WTC11 (cell line): ENCODE measurements at regions not wholly inside any gene's neighbourhood (a gene's known extent, or its start where the extent isn't known, plus 50 kb on each side); places are given as distances from the start of the nearest gene placed in this dataset.

Source experiments
- ATAC-seq: fragments of 200-7000 bp; cut with Tn5 transposase; 2 replicates; pipeline ENCODE4 v1.10.0; 2021; ENCODE audit warnings: mild to moderate bottlenecking, moderate library complexity
- CTCF ChIA-PET: fragments of 300-600 bp; sonication (Branson Sonifier 250); formaldehyde crosslinking; loops from one replicate; lab custom pipeline; 2021; ENCODE audit warnings: antibody characterized with exemption; lab: Charles Lee
- POLR2A ChIA-PET: fragments of 350-600 bp; sonication (Branson Sonifier 250); formaldehyde crosslinking; loops from one replicate; lab custom pipeline; 2021; ENCODE audit warnings: antibody characterized with exemption; lab: Charles Lee
- DNase-seq: peaks from one replicate; pipeline ENCODE4 v3.0.0; 2021; ENCODE audit warnings: low spot score
- H3K27ac Mint-ChIP-seq: 2 replicates; pipeline ENCODE4 v1.8.0; 2021; ENCODE audit warnings: mixed read lengths
- H3K27me3 Mint-ChIP-seq: 2 replicates; pipeline ENCODE4 v1.8.0; 2021; ENCODE audit warnings: low read depth, mild to moderate bottlenecking, moderate library complexity, mixed read lengths
- H3K36me3 Mint-ChIP-seq: 2 replicates; pipeline ENCODE4 v1.8.0; 2021; ENCODE audit warnings: mixed read lengths
- H3K4me1 Mint-ChIP-seq: 2 replicates; pipeline ENCODE4 v1.8.0; 2022; ENCODE audit warnings: mixed read lengths
- H3K4me3 Mint-ChIP-seq: 2 replicates; pipeline ENCODE4 v1.8.0; 2021; ENCODE audit warnings: mild to moderate bottlenecking, moderate library complexity, mixed read lengths
- H3K9me3 Mint-ChIP-seq: 2 replicates; pipeline ENCODE4 v1.8.0; 2021; ENCODE audit warnings: mixed read lengths
- ATF1 ChIP-seq: sonication (generic); formaldehyde crosslinking; IDR thresholded peaks from 2 replicates; pipeline ENCODE4 v1.8.1; 2023; ENCODE audit warnings: mild to moderate bottlenecking, moderate library complexity, missing genetic modification reagents
- EMX1 ChIP-seq: fragments of 250-450 bp; sonication (Bioruptor Pico); IDR thresholded peaks from 2 replicates; pipeline ENCODE4 v1.8.0; 2021; ENCODE audit warnings: mild to moderate bottlenecking
- GRHL2 ChIP-seq: fragments of 250-450 bp; sonication (Bioruptor Pico); IDR thresholded peaks from 2 replicates; pipeline ENCODE4 v1.8.0; 2022; ENCODE audit warnings: mild to moderate bottlenecking, moderate library complexity; ENCODE audit not compliant: insufficient replicate concordance, severe bottlenecking
- JAZF1 ChIP-seq: fragments of 250-450 bp; sonication (Bioruptor Pico); IDR thresholded peaks from 2 replicates; pipeline ENCODE4 v1.9.0; 2021; ENCODE audit warnings: moderate library complexity, mild to moderate bottlenecking, inconsistent platforms
- KAT7 ChIP-seq: sonication (generic); formaldehyde crosslinking; IDR thresholded peaks from 2 replicates; pipeline ENCODE4 v1.8.1; 2023; ENCODE audit warnings: missing genetic modification reagents, mild to moderate bottlenecking, borderline replicate concordance
- MXD4 ChIP-seq: fragments of 250-450 bp; sonication (Bioruptor Pico); IDR thresholded peaks from 2 replicates; pipeline ENCODE4 v1.8.0; 2021; ENCODE audit warnings: mild to moderate bottlenecking, moderate library complexity, borderline replicate concordance
- NR2C2 ChIP-seq: sonication (generic); formaldehyde crosslinking; IDR thresholded peaks from 2 replicates; pipeline ENCODE4 v1.8.0; 2022; ENCODE audit warnings: mild to moderate bottlenecking, missing genetic modification reagents
- SMAD4 ChIP-seq: sonication (generic); formaldehyde crosslinking; IDR thresholded peaks from 2 replicates; pipeline ENCODE4 v1.8.0; 2022; ENCODE audit warnings: mild to moderate bottlenecking, missing genetic modification reagents
- ZNF121 ChIP-seq: sonication (generic); formaldehyde crosslinking; IDR thresholded peaks from 2 replicates; pipeline ENCODE4 v1.8.0; 2023; ENCODE audit warnings: missing genetic modification reagents
- ZNF138 ChIP-seq: sonication (generic); formaldehyde crosslinking; conservative IDR thresholded peaks from 2 replicates; pipeline ENCODE4 v1.8.1; 2022; ENCODE audit warnings: mild to moderate bottlenecking, moderate library complexity, missing genetic modification reagents
- ZNF416 ChIP-seq: fragments of 250-450 bp; sonication (Bioruptor Pico); IDR thresholded peaks from 2 replicates; pipeline ENCODE4 v1.9.0; 2021; ENCODE audit warnings: mild to moderate bottlenecking, inconsistent platforms
- TF ChIP-seq, protein P1 (sequence below): sonication (generic); formaldehyde crosslinking; IDR thresholded peaks from 2 replicates; pipeline ENCODE4 v1.8.1; 2022; ENCODE audit warnings: low read depth, missing genetic modification reagents, borderline replicate concordance
- TF ChIP-seq, protein P2 (sequence below): sonication (generic); formaldehyde crosslinking; IDR thresholded peaks from 2 replicates; pipeline ENCODE4 v1.8.0; 2022; ENCODE audit warnings: missing genetic modification reagents
- TF ChIP-seq, protein P3 (sequence below): fragments of 250-450 bp; sonication (Bioruptor Pico); IDR thresholded peaks from 2 replicates; pipeline ENCODE4 v1.9.0; 2021; ENCODE audit warnings: mild to moderate bottlenecking
- TF ChIP-seq, protein P4 (sequence below): fragments of 250-450 bp; sonication (Bioruptor Pico); IDR thresholded peaks from 2 replicates; pipeline ENCODE4 v2.1.2; 2022; ENCODE audit warnings: mild to moderate bottlenecking, moderate library complexity
- TF ChIP-seq, protein P5 (sequence below): sonication (generic); formaldehyde crosslinking; IDR thresholded peaks from 2 replicates; pipeline ENCODE4 v1.8.1; 2023; ENCODE audit warnings: mild to moderate bottlenecking, moderate library complexity, missing genetic modification reagents
- TF ChIP-seq, protein P6 (sequence below): sonication (generic); formaldehyde crosslinking; IDR thresholded peaks from 2 replicates; pipeline ENCODE4 v1.8.0; 2022; ENCODE audit warnings: mild to moderate bottlenecking, missing genetic modification reagents
- TF ChIP-seq, protein P7 (sequence below): fragments of 250-450 bp; sonication (Bioruptor Pico); IDR thresholded peaks from 2 replicates; pipeline ENCODE4 v1.8.0; 2021; ENCODE audit warnings: mild to moderate bottlenecking
- TF ChIP-seq, protein P8 (sequence below): sonication (generic); formaldehyde crosslinking; IDR thresholded peaks from 2 replicates; pipeline ENCODE4 v1.8.1; 2023; ENCODE audit warnings: mild to moderate bottlenecking, missing genetic modification reagents, moderate library complexity
- TF ChIP-seq, protein P9 (sequence below): sonication (generic); formaldehyde crosslinking; IDR thresholded peaks from 2 replicates; pipeline ENCODE4 v1.8.1; 2022; ENCODE audit warnings: mild to moderate bottlenecking, missing genetic modification reagents, moderate library complexity, borderline replicate concordance
- TF ChIP-seq, protein P10 (sequence below): sonication (generic); formaldehyde crosslinking; IDR thresholded peaks from 2 replicates; pipeline ENCODE4 v1.8.1; 2023; ENCODE audit warnings: mild to moderate bottlenecking, missing genetic modification reagents

DNA sequence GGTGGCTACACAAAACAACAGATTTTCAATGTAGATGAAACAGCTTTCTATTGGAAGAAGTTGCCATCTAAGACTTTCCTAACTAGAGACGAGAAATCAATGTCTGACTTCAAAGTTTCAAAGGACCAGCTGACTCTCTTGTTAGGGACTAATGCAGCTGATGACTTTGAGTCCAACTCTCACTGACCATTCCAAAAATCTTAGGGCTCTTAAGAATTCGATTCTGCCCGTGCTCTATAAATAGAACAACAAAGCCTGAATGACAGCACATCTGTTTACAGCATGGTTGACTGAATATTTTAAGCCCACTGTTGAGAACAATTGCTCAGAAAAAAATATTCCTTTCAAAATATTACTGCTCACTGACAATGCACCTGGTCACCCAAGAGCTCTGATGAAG, 202.4 kb upstream of the PRICKLE2 start:
- ATAC-seq (no peak), DNase-seq (no peak)
- Mint-ChIP-seq H3K36me3 (peaks cover 8% of the 10 kb centered on the region; the same call in 1 of the 2 replicates), H3K27me3 (no peaks in the 10 kb centered on the region), H3K4me3 (no peak overlapping the region), H3K9me3 (peaks cover 14% of the 10 kb centered on the region), H3K27ac (no peak overlapping the region), H3K4me1 (peaks cover 27% of the 10 kb centered on the region)
- TF ChIP-seq ATF1 (CRISPR knock-in tag): no peak
- TF ChIP-seq GRHL2: no peak
- no peak for TF ChIP-seq NR2C2 (CRISPR knock-in tag)
- no peak for TF ChIP-seq JAZF1 (CRISPR knock-in tag)
- TF ChIP-seq ZNF416 (CRISPR knock-in tag): no peak
- TF ChIP-seq, protein P1, sequence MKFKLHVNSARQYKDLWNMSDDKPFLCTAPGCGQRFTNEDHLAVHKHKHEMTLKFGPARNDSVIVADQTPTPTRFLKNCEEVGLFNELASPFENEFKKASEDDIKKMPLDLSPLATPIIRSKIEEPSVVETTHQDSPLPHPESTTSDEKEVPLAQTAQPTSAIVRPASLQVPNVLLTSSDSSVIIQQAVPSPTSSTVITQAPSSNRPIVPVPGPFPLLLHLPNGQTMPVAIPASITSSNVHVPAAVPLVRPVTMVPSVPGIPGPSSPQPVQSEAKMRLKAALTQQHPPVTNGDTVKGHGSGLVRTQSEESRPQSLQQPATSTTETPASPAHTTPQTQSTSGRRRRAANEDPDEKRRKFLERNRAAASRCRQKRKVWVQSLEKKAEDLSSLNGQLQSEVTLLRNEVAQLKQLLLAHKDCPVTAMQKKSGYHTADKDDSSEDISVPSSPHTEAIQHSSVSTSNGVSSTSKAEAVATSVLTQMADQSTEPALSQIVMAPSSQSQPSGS (CRISPR knock-in tag): no peak
- no peak for TF ChIP-seq MXD4 (CRISPR knock-in tag)
- TF ChIP-seq EMX1: no peak
- TF ChIP-seq ZNF138 (CRISPR knock-in tag): no peak
- no peak for TF ChIP-seq SMAD4
- TF ChIP-seq, protein P2, sequence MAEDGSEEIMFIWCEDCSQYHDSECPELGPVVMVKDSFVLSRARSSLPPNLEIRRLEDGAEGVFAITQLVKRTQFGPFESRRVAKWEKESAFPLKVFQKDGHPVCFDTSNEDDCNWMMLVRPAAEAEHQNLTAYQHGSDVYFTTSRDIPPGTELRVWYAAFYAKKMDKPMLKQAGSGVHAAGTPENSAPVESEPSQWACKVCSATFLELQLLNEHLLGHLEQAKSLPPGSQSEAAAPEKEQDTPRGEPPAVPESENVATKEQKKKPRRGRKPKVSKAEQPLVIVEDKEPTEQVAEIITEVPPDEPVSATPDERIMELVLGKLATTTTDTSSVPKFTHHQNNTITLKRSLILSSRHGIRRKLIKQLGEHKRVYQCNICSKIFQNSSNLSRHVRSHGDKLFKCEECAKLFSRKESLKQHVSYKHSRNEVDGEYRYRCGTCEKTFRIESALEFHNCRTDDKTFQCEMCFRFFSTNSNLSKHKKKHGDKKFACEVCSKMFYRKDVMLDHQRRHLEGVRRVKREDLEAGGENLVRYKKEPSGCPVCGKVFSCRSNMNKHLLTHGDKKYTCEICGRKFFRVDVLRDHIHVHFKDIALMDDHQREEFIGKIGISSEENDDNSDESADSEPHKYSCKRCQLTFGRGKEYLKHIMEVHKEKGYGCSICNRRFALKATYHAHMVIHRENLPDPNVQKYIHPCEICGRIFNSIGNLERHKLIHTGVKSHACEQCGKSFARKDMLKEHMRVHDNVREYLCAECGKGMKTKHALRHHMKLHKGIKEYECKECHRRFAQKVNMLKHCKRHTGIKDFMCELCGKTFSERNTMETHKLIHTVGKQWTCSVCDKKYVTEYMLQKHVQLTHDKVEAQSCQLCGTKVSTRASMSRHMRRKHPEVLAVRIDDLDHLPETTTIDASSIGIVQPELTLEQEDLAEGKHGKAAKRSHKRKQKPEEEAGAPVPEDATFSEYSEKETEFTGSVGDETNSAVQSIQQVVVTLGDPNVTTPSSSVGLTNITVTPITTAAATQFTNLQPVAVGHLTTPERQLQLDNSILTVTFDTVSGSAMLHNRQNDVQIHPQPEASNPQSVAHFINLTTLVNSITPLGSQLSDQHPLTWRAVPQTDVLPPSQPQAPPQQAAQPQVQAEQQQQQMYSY (CRISPR knock-in tag): no peak
- TF ChIP-seq ZNF121 (CRISPR knock-in tag): no peak
- no peak for TF ChIP-seq KAT7 (CRISPR knock-in tag)
- TF ChIP-seq, protein P3, sequence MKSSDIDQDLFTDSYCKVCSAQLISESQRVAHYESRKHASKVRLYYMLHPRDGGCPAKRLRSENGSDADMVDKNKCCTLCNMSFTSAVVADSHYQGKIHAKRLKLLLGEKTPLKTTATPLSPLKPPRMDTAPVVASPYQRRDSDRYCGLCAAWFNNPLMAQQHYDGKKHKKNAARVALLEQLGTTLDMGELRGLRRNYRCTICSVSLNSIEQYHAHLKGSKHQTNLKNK (CRISPR knock-in tag): no peak
- TF ChIP-seq, protein P4, sequence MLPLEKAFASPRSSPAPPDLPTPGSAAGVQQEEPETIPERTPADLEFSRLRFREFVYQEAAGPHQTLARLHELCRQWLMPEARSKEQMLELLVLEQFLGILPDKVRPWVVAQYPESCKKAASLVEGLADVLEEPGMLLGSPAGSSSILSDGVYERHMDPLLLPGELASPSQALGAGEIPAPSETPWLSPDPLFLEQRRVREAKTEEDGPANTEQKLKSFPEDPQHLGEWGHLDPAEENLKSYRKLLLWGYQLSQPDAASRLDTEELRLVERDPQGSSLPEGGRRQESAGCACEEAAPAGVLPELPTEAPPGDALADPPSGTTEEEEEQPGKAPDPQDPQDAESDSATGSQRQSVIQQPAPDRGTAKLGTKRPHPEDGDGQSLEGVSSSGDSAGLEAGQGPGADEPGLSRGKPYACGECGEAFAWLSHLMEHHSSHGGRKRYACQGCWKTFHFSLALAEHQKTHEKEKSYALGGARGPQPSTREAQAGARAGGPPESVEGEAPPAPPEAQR: no peak
- POLR2A ChIA-PET: no interaction called here
- CTCF ChIA-PET: no interaction called here

DNA sequence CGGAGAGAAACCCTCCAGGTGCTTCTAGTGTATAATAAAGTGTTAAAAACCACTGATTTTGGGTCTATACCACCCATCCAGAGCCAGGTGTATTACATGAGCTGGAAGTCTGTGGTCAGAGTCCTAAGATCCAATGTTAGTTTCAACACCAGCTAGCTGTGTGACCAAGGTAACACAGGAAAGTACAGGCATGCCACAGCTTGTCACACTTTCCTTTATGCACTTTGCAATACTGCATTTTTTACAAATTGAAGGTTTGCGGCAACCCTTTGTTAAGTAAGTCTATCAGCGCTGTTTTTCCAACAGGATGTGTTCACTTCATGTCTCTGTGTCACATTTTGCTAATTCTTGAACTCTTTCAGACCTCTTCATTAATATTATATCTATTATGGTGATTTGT, 201.3 kb upstream of the PRICKLE2 start:
- ChIA-PET CTCF (no interaction called here), POLR2A (no interaction called here)
- no peak overlapping the region for H3K4me3 Mint-ChIP-seq
- H3K27ac Mint-ChIP-seq: no peak overlapping the region
- H3K9me3 Mint-ChIP-seq: peaks cover 14% of the 10 kb centered on the region
- ATAC-seq (no peak), DNase-seq (no peak)
- peaks cover 8% of the 10 kb centered on the region; the same call in 1 of the 2 replicates for H3K36me3 Mint-ChIP-seq
- peaks cover 17% of the 10 kb centered on the region for H3K4me1 Mint-ChIP-seq
- no peaks in the 10 kb centered on the region for H3K27me3 Mint-ChIP-seq
- TF ChIP-seq, protein P5, sequence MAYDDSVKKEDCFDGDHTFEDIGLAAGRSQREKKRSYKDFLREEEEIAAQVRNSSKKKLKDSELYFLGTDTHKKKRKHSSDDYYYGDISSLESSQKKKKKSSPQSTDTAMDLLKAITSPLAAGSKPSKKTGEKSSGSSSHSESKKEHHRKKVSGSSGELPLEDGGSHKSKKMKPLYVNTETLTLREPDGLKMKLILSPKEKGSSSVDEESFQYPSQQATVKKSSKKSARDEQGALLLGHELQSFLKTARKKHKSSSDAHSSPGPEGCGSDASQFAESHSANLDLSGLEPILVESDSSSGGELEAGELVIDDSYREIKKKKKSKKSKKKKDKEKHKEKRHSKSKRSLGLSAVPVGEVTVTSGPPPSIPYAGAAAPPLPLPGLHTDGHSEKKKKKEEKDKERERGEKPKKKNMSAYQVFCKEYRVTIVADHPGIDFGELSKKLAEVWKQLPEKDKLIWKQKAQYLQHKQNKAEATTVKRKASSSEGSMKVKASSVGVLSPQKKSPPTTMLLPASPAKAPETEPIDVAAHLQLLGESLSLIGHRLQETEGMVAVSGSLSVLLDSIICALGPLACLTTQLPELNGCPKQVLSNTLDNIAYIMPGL (CRISPR knock-in tag): no peak
- TF ChIP-seq, protein P6, sequence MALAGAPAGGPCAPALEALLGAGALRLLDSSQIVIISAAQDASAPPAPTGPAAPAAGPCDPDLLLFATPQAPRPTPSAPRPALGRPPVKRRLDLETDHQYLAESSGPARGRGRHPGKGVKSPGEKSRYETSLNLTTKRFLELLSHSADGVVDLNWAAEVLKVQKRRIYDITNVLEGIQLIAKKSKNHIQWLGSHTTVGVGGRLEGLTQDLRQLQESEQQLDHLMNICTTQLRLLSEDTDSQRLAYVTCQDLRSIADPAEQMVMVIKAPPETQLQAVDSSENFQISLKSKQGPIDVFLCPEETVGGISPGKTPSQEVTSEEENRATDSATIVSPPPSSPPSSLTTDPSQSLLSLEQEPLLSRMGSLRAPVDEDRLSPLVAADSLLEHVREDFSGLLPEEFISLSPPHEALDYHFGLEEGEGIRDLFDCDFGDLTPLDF (CRISPR knock-in tag): no peak
- TF ChIP-seq, protein P7, sequence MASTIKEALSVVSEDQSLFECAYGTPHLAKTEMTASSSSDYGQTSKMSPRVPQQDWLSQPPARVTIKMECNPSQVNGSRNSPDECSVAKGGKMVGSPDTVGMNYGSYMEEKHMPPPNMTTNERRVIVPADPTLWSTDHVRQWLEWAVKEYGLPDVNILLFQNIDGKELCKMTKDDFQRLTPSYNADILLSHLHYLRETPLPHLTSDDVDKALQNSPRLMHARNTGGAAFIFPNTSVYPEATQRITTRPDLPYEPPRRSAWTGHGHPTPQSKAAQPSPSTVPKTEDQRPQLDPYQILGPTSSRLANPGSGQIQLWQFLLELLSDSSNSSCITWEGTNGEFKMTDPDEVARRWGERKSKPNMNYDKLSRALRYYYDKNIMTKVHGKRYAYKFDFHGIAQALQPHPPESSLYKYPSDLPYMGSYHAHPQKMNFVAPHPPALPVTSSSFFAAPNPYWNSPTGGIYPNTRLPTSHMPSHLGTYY (CRISPR knock-in tag): no peak
- TF ChIP-seq, protein P8, sequence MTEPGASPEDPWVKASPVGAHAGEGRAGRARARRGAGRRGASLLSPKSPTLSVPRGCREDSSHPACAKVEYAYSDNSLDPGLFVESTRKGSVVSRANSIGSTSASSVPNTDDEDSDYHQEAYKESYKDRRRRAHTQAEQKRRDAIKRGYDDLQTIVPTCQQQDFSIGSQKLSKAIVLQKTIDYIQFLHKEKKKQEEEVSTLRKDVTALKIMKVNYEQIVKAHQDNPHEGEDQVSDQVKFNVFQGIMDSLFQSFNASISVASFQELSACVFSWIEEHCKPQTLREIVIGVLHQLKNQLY (CRISPR knock-in tag): no peak
- TF ChIP-seq, protein P9, sequence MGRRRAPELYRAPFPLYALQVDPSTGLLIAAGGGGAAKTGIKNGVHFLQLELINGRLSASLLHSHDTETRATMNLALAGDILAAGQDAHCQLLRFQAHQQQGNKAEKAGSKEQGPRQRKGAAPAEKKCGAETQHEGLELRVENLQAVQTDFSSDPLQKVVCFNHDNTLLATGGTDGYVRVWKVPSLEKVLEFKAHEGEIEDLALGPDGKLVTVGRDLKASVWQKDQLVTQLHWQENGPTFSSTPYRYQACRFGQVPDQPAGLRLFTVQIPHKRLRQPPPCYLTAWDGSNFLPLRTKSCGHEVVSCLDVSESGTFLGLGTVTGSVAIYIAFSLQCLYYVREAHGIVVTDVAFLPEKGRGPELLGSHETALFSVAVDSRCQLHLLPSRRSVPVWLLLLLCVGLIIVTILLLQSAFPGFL (CRISPR knock-in tag): no peak
- TF ChIP-seq, protein P10, sequence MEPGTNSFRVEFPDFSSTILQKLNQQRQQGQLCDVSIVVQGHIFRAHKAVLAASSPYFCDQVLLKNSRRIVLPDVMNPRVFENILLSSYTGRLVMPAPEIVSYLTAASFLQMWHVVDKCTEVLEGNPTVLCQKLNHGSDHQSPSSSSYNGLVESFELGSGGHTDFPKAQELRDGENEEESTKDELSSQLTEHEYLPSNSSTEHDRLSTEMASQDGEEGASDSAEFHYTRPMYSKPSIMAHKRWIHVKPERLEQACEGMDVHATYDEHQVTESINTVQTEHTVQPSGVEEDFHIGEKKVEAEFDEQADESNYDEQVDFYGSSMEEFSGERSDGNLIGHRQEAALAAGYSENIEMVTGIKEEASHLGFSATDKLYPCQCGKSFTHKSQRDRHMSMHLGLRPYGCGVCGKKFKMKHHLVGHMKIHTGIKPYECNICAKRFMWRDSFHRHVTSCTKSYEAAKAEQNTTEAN (CRISPR knock-in tag): no peak
